HepG2 (cell line): ENCODE measurements at regions not wholly inside any gene's neighbourhood (a gene's known extent, or its start where the extent isn't known, plus 50 kb on each side); places are given as distances from the start of the nearest gene placed in this dataset.

ENCODE experiments used
- ATAC-seq: fragments of 200-7000 bp; cut with Tn5 transposase; 3 replicates; pipeline ENCODE4 v1.9.1; 2020; ENCODE audit warnings: mild to moderate bottlenecking, moderate library complexity
- BruUV-seq: library from RNA; stranded (reverse); fragments of 400-500 nt; replicated peaks from 2 replicates; lab custom pipeline; 2021; lab: Mats Ljungman, UMichigan
- CTCF ChIA-PET: fragments of 300-600 bp; formaldehyde crosslinking; extraction: SDS; loops from one replicate; lab custom pipeline; 2021; ENCODE audit warnings: low total read pairs, inconsistent platforms, low intra/inter-chr PET ratio; lab: Yijun Ruan, JAX
- POLR2A ChIA-PET: fragments of 350-600 bp; sonication (Branson Sonifier 250); formaldehyde crosslinking; loops from one replicate; lab custom pipeline; 2020; ENCODE audit warnings: antibody characterized with exemption, inconsistent platforms; lab: Yijun Ruan, JAX
- DNase-seq: peaks from one replicate; pipeline ENCODE4 v3.0.0-alpha.2; 2015; ENCODE audit warnings: low spot score
- FAIRE-seq: peaks from 3 replicates; lab custom pipeline; 2011; peaks lifted over from hg19 to GRCh38; lab: Jason Lieb, UNC
- H2AFZ ChIP-seq: one replicate; pipeline ENCODE4 v1.6.1; 2011; ENCODE audit warnings: low read length, inconsistent platforms
- H3K27ac ChIP-seq: fragments of 300-600 bp; 3 replicates; pipeline ENCODE4 v1.8.0; 2011; ENCODE audit warnings: mixed run types, mild to moderate bottlenecking, mixed read lengths, low read length, inconsistent platforms; ENCODE audit not compliant: insufficient read depth; ENCODE audit errors: extremely low read length
- H3K27me3 ChIP-seq, 2 experiments: fragments of 200-600 bp in 1 of 2; 2 replicates in 1 of 2; 3 replicates in 1 of 2; pipeline versions ENCODE4 v1.6.0 to v1.8.0; 2011; ENCODE audit warnings: low read length in 2 of 2, mild to moderate bottlenecking in 2 of 2, moderate library complexity in 2 of 2, inconsistent platforms in 1 of 2; ENCODE audit not compliant: insufficient read depth in 2 of 2, control insufficient read depth in 1 of 2
- H3K36me3 ChIP-seq, 2 experiments: fragments of 200-600 bp in 1 of 2; replicated peaks in 1 of 2; 2 replicates in 1 of 2; 3 replicates in 1 of 2; pipeline versions ENCODE4 v1.5.1 to v1.8.0; 2011; ENCODE audit warnings: low read length in 2 of 2, inconsistent platforms in 1 of 2; ENCODE audit not compliant: insufficient read depth in 2 of 2, control insufficient read depth in 1 of 2
- H3K4me1 ChIP-seq: 2 replicates; pipeline ENCODE4 v1.5.1; 2012; ENCODE audit warnings: low read length, inconsistent platforms; ENCODE audit not compliant: insufficient read depth
- H3K4me2 ChIP-seq: 2 replicates; pipeline ENCODE4 v1.6.0; 2011; ENCODE audit warnings: low read depth, low read length, inconsistent platforms
- H3K4me3 ChIP-seq, 3 experiments: fragments of 200-600 bp in 1 of 3; sonication (generic), shearing (Covaris generic) in 1 of 3; replicated peaks in 1 of 3; 2 replicates each; pipeline ENCODE4 v1.5.1; 2011 to 2016; ENCODE audit warnings: low read length in 3 of 3, inconsistent platforms in 2 of 3, low read depth in 2 of 3, mild to moderate bottlenecking in 2 of 3, control low read depth in 1 of 3, mixed read lengths in 1 of 3; ENCODE audit not compliant: insufficient read depth in 1 of 3
- H3K79me2 ChIP-seq: one replicate; pipeline ENCODE4 v1.6.1; 2011; ENCODE audit warnings: low read length, inconsistent platforms; ENCODE audit not compliant: insufficient read depth
- H3K9ac ChIP-seq: 2 replicates; pipeline ENCODE4 v1.6.0; 2011; ENCODE audit warnings: mild to moderate bottlenecking, low read depth, low read length, inconsistent platforms; ENCODE audit not compliant: insufficient read depth
- H3K9me3 ChIP-seq: 2 replicates; pipeline ENCODE4 v1.5.1; 2012; ENCODE audit warnings: mild to moderate bottlenecking, low read length
- H4K20me1 ChIP-seq: 2 replicates; pipeline ENCODE4 v1.6.0; 2011; ENCODE audit warnings: inconsistent platforms, mild to moderate bottlenecking, low read length, moderate library complexity; ENCODE audit not compliant: insufficient read depth
- ATF7-NPFF ChIP-seq: sonication (generic); formaldehyde crosslinking; IDR thresholded peaks from 2 replicates; pipeline ENCODE4 v1.8.1; 2023; ENCODE audit warnings: mild to moderate bottlenecking, low read depth, missing genetic modification reagents, moderate library complexity
- EEA1 ChIP-seq: sonication (generic); formaldehyde crosslinking; IDR thresholded peaks from 2 replicates; pipeline ENCODE4 v1.5.1; 2020; ENCODE audit warnings: mild to moderate bottlenecking, missing genetic modification reagents, borderline replicate concordance
- FOXM1 ChIP-seq: sonication (generic); formaldehyde crosslinking; IDR thresholded peaks from 2 replicates; pipeline ENCODE4 v1.5.0; 2020; ENCODE audit warnings: missing genetic modification reagents
- NFKB2 ChIP-seq: sonication (generic); formaldehyde crosslinking; IDR thresholded peaks from 2 replicates; pipeline ENCODE4 v1.4.0; 2020; ENCODE audit warnings: missing genetic modification reagents, borderline replicate concordance
- SUZ12 ChIP-seq: fragments of 150-350 bp; IDR thresholded peaks from 2 replicates; pipeline ENCODE4 v1.6.1; 2014; ENCODE audit warnings: low read depth, low read length
- ZFYVE20 ChIP-seq: sonication (generic); formaldehyde crosslinking; IDR thresholded peaks from 2 replicates; pipeline ENCODE4 v1.8.0; 2023; ENCODE audit warnings: low read depth, mild to moderate bottlenecking, moderate library complexity, missing genetic modification reagents, borderline replicate concordance
- ZMAT5 ChIP-seq: sonication (generic); formaldehyde crosslinking; IDR thresholded peaks from 2 replicates; pipeline ENCODE4 v1.5.0; 2020; ENCODE audit warnings: mild to moderate bottlenecking, low read depth, missing genetic modification reagents, borderline replicate concordance
- ZNF335 ChIP-seq: sonication (generic); formaldehyde crosslinking; IDR thresholded peaks from 2 replicates; pipeline ENCODE4 v1.4.0; 2020; ENCODE audit warnings: missing genetic modification reagents
- ZNF350 ChIP-seq: sonication (generic); formaldehyde crosslinking; IDR thresholded peaks from 2 replicates; pipeline ENCODE4 v1.4.0; 2020; ENCODE audit warnings: mild to moderate bottlenecking, low read depth, missing genetic modification reagents, borderline replicate concordance
- ZNF496 ChIP-seq: sonication (generic); formaldehyde crosslinking; IDR thresholded peaks from 2 replicates; pipeline ENCODE4 v1.8.1; 2023; ENCODE audit warnings: mild to moderate bottlenecking, moderate library complexity, missing genetic modification reagents; ENCODE audit not compliant: insufficient replicate concordance
- ZNF691 ChIP-seq: sonication (generic); formaldehyde crosslinking; IDR thresholded peaks from 2 replicates; pipeline ENCODE4 v1.4.0; 2020; ENCODE audit warnings: missing genetic modification reagents, low read depth, mild to moderate bottlenecking, borderline replicate concordance
- ZNF713 ChIP-seq: sonication (generic); formaldehyde crosslinking; IDR thresholded peaks from 2 replicates; pipeline ENCODE4 v1.4.0; 2020; ENCODE audit warnings: mild to moderate bottlenecking, missing genetic modification reagents
- ZNF720 ChIP-seq: sonication (generic); formaldehyde crosslinking; IDR thresholded peaks from 2 replicates; pipeline ENCODE4 v1.4.0; 2020; ENCODE audit warnings: missing genetic modification reagents
- WGBS: methylation state at CpG from one replicate; pipeline ENCODE4 v1.1.6; 2017; ENCODE audit warnings: low lambda C conversion rate; 5-methylcytosine and 5-hydroxymethylcytosine counted together
- in situ Hi-C: cut with HindIII; loops from 2 replicates; pipeline ENCODE4 v1.10.0; 2017; ENCODE audit warnings: low pct_unique_long_range_greater_than_20kb; ENCODE audit not compliant: extremely low pct_ligation_motif_present
- intact Hi-C: fragments of 100-400 bp; cut with micrococcal nuclease; formaldehyde crosslinking; loops from one replicate; pipeline ENCODE4 v1.10.0; 2022; ENCODE audit not compliant: unreplicated experiment

GRCh38 chr9:135009051-135009560 lies 78.4 kb upstream of the OLFM1 start:
- POLR2A ChIA-PET: no interaction called here
- TF ChIP-seq ZNF496 (CRISPR knock-in tag): no peak
- no peak for TF ChIP-seq ZNF720 (CRISPR knock-in tag)
- TF ChIP-seq NFKB2 (CRISPR knock-in tag): no peak
- no peak for TF ChIP-seq SUZ12
- TF ChIP-seq ZFYVE20: no peak
- no peak for TF ChIP-seq ZNF713 (CRISPR knock-in tag)
- TF ChIP-seq ZNF691 (CRISPR knock-in tag): no peak
- TF ChIP-seq EEA1: no peak
- no peak for TF ChIP-seq FOXM1 (CRISPR knock-in tag)
- no peak for TF ChIP-seq ZNF350 (CRISPR knock-in tag)
- TF ChIP-seq ATF7-NPFF (CRISPR knock-in tag): no peak
- TF ChIP-seq ZMAT5 (CRISPR knock-in tag): no peak
- no peak for TF ChIP-seq ZNF335 (CRISPR knock-in tag)
- DNase-seq (no peak), ATAC-seq (no peak), FAIRE-seq (no peak)
- Histone ChIP-seq H3K4me1 (no peaks in the 10 kb centered on the region), H3K79me2 (no peaks in the 10 kb centered on the region), H3K4me2 (no peak overlapping the region), H3K27ac (no peak overlapping the region), H3K36me3 (no peaks in the 10 kb centered on the region), H3K9ac (no peak overlapping the region), H3K27me3 (peaks cover 2 to 43% of the 10 kb centered on the region in 2 experiments; a peak in 3 of 5 replicates), H3K9me3 (no peaks in the 10 kb centered on the region), H3K4me3 (no peak overlapping the region), H2AFZ (no peak overlapping the region), H4K20me1 (no peaks in the 10 kb centered on the region)
- in situ Hi-C loops (no loop called here), intact Hi-C loops (no loop called here)
- CTCF ChIA-PET: no interaction called here
- WGBS: no CpG with 5 or more reads among the region's 10 CpGs
- BruUV-seq: no TSS peak
